Renal pelvis (tissue), 1 donor: ENCODE measurements at regions not wholly inside any gene's neighbourhood (a gene's known extent, or its start where the extent isn't known, plus 50 kb on each side); places are given as distances from the start of the nearest gene placed in this dataset.

Experiments used
- DNase-seq: peaks from one replicate; pipeline ENCODE4 v3.0.0-alpha.2; 2013

GRCh38 chrX:150298841-150299551 is 64.1 kb upstream of the MAMLD1 start:
- DNase-seq = no peak

- no peak for DNase-seq
Observed at GRCh38 chrX:150299579-150299978, 63.5 kb upstream of the MAMLD1 start.

- DNase-seq = no peak
Observed at GRCh38 chrX:150303386-150304097, 59.6 kb upstream of the MAMLD1 start.

GRCh38 chrX:150306002-150306401 is 57.1 kb upstream of the MAMLD1 start:
- no peak for DNase-seq

GRCh38 chrX:150308041-150308440 is 55.1 kb upstream of the MAMLD1 start:
- DNase-seq = no peak

GRCh38 chrX:150308532-150309157 is 54.5 kb upstream of the MAMLD1 start:
- DNase-seq = no peak

- DNase-seq = no peak
Observed at GRCh38 chrX:150310417-150310816, 52.7 kb upstream of the MAMLD1 start.

- no peak for DNase-seq
Observed at GRCh38 chrX:150310881-150311280, 52.2 kb upstream of the MAMLD1 start.

GRCh38 chrX:150312931-150313330 is 50.2 kb upstream of the MAMLD1 start:
- no peak for DNase-seq
